ENCODE measurements at regions not wholly inside any gene's neighbourhood (a gene's known extent, or its start where the extent isn't known, plus 50 kb on each side); places are given as distances from the start of the nearest gene placed in this dataset.
"Not testable (repeated sequence)": the region's sequence is repeated elsewhere in the genome, so short reads cannot be mapped to it uniquely, and the experiment has no call there.

GRCh38 chr12:126966498-126966897 lies 1300.5 kb upstream of the TMEM132C start:
- H3K4me3 ChIP-seq (ENCODE audit: low read length in 3 of 3), result no peak overlapping the region
- H3K9ac ChIP-seq (ENCODE audit: low read length in 3 of 3), result no peak overlapping the region
- no peaks in the 10 kb centered on the region for H3K27me3 ChIP-seq (ENCODE audit: control insufficient read depth, insufficient read depth, low read length)
- H3K4me1 ChIP-seq (ENCODE audit: control insufficient read depth in 2 of 3, insufficient read depth in 2 of 3, low read depth in 1 of 3, low read length in 3 of 3), result no peaks in the 10 kb centered on the region
- no peak for DNase-seq
- no peak for FAIRE-seq
- no peaks in the 10 kb centered on the region for H3K9me3 ChIP-seq (ENCODE audit: control insufficient read depth in 2 of 3, insufficient read depth in 1 of 3, low read length in 3 of 3)
- H3K27ac ChIP-seq (ENCODE audit: low read depth in 2 of 2, low read length in 2 of 2), result no peak overlapping the region
- H3K36me3 ChIP-seq (ENCODE audit: control insufficient read depth in 2 of 3, insufficient read depth in 3 of 3, low read length in 3 of 3), result no peaks in the 10 kb centered on the region
- intact Hi-C loops (cut with DNase I), result no loop called here
- TF ChIP-seq, protein P1, sequence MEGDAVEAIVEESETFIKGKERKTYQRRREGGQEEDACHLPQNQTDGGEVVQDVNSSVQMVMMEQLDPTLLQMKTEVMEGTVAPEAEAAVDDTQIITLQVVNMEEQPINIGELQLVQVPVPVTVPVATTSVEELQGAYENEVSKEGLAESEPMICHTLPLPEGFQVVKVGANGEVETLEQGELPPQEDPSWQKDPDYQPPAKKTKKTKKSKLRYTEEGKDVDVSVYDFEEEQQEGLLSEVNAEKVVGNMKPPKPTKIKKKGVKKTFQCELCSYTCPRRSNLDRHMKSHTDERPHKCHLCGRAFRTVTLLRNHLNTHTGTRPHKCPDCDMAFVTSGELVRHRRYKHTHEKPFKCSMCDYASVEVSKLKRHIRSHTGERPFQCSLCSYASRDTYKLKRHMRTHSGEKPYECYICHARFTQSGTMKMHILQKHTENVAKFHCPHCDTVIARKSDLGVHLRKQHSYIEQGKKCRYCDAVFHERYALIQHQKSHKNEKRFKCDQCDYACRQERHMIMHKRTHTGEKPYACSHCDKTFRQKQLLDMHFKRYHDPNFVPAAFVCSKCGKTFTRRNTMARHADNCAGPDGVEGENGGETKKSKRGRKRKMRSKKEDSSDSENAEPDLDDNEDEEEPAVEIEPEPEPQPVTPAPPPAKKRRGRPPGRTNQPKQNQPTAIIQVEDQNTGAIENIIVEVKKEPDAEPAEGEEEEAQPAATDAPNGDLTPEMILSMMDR (IDR thresholded peaks at IDR 0.05; ENCODE audit: borderline replicate concordance, extremely low read depth, insufficient read depth), result no peak

DNA sequence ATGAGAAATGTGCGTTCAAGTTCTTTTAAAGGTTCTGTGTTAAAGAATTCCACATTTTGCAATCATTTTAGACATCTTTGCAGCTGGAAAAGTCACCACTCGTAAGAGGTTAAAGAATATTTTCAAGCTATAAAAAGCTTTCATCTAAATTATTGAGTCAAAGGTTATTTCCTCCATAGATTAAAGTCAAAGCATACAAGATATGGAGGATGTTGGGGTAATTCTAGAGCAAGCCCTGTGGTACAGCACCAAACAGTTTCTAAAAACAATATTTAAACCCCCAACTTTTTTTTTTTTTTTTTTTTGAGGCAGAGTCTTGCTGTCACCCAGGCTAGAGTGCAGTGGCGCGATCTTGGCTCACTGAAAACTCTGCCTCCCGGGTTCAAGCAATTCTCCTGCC lies 1299.8 kb upstream of the TMEM132C start:
- DNase-seq (no peak), FAIRE-seq (no peak)
- H3K27ac ChIP-seq (ENCODE audit: low read depth in 2 of 2, low read length in 2 of 2), result no peak overlapping the region
- TF ChIP-seq, protein P1 (IDR thresholded peaks at IDR 0.05; ENCODE audit: borderline replicate concordance, extremely low read depth, insufficient read depth), result no peak
- no peaks in the 10 kb centered on the region for H3K9me3 ChIP-seq (ENCODE audit: control insufficient read depth in 2 of 3, insufficient read depth in 1 of 3, low read length in 3 of 3)
- H3K4me3 ChIP-seq (ENCODE audit: low read length in 3 of 3), result no peak overlapping the region
- H3K4me1 ChIP-seq (ENCODE audit: control insufficient read depth in 2 of 3, insufficient read depth in 2 of 3, low read depth in 1 of 3, low read length in 3 of 3), result no peaks in the 10 kb centered on the region
- intact Hi-C loops (cut with DNase I), result no loop called here
- H3K27me3 ChIP-seq (ENCODE audit: control insufficient read depth, insufficient read depth, low read length), result no peaks in the 10 kb centered on the region
- no peak overlapping the region for H3K9ac ChIP-seq (ENCODE audit: low read length in 3 of 3)
- H3K36me3 ChIP-seq (ENCODE audit: control insufficient read depth in 2 of 3, insufficient read depth in 3 of 3, low read length in 3 of 3), result no peaks in the 10 kb centered on the region

DNA sequence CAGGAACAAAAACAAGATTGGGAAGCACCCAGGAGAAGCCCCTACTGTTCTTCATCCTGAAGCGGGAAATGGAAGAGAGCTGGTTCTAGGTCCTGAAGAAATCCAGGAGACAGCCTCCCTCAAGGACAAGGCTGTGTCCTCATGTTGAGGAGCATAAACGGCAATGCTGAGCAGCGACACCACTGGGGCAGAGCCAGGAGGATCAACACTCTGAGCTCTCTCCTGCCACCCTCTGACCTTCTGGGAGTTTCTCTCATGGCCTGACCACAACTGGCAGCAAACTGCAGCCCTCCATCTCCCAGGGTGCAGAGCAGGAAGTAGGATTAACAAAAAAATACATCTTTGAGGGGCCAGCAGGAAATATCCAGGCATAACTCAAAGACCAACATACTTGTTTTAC lies 1292.2 kb upstream of the TMEM132C start:
- Histone ChIP-seq H3K9ac (ENCODE audit: low read length in 3 of 3) (no peak overlapping the region), H3K27me3 (ENCODE audit: control insufficient read depth, insufficient read depth, low read length) (no peaks in the 10 kb centered on the region), H3K4me1 (ENCODE audit: control insufficient read depth in 2 of 3, insufficient read depth in 2 of 3, low read depth in 1 of 3, low read length in 3 of 3) (no peaks in the 10 kb centered on the region), H3K27ac (ENCODE audit: low read depth in 2 of 2, low read length in 2 of 2) (no peak overlapping the region), H3K4me3 (ENCODE audit: low read length in 3 of 3) (no peak overlapping the region), H3K36me3 (ENCODE audit: control insufficient read depth in 2 of 3, insufficient read depth in 3 of 3, low read length in 3 of 3) (no peaks in the 10 kb centered on the region), H3K9me3 (ENCODE audit: control insufficient read depth in 2 of 3, insufficient read depth in 1 of 3, low read length in 3 of 3) (no peaks in the 10 kb centered on the region)
- intact Hi-C loops (cut with DNase I), result no loop called here
- no peak for FAIRE-seq
- DNase-seq, result no peak
- TF ChIP-seq, protein P1 (IDR thresholded peaks at IDR 0.05; ENCODE audit: borderline replicate concordance, extremely low read depth, insufficient read depth), result no peak

DNA sequence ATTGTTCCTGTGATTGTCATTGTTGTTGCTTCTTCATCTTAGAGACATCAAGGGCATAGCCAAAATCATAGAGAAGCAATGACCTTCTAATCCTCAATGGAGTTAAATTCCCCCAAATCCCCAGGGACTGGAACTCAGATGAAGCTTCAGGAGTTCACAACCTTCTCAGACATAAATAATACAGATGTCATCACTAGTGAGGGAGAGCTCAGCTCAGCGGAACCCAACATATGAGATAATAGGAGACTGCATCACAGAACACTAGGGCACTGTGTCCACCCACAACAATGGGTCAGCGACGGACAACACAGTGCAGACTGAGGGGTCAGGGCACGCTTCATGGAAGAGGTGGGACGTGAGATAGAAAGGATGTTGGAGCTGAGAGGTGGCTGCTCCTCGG lies 1290.4 kb upstream of the TMEM132C start:
- no peak overlapping the region for H3K4me3 ChIP-seq (ENCODE audit: low read length in 3 of 3)
- no peak for FAIRE-seq
- no peak overlapping the region for H3K27ac ChIP-seq (ENCODE audit: low read depth in 2 of 2, low read length in 2 of 2)
- no peaks in the 10 kb centered on the region for H3K27me3 ChIP-seq (ENCODE audit: control insufficient read depth, insufficient read depth, low read length)
- TF ChIP-seq, protein P1 (IDR thresholded peaks at IDR 0.05; ENCODE audit: borderline replicate concordance, extremely low read depth, insufficient read depth), result no peak
- H3K9ac ChIP-seq (ENCODE audit: low read length in 3 of 3), result no peak overlapping the region
- no peaks in the 10 kb centered on the region for H3K9me3 ChIP-seq (ENCODE audit: control insufficient read depth in 2 of 3, insufficient read depth in 1 of 3, low read length in 3 of 3)
- no peaks in the 10 kb centered on the region for H3K36me3 ChIP-seq (ENCODE audit: control insufficient read depth in 2 of 3, insufficient read depth in 3 of 3, low read length in 3 of 3)
- H3K4me1 ChIP-seq (ENCODE audit: control insufficient read depth in 2 of 3, insufficient read depth in 2 of 3, low read depth in 1 of 3, low read length in 3 of 3), result no peaks in the 10 kb centered on the region
- intact Hi-C loops (cut with DNase I), result no loop called here
- no peak for DNase-seq

GRCh38 chr12:126979564-126979963 lies 1287.4 kb upstream of the TMEM132C start:
- FAIRE-seq; H3K9me3 ChIP-seq (ENCODE audit: control insufficient read depth in 2 of 3, insufficient read depth in 1 of 3, low read length in 3 of 3); H3K27me3 ChIP-seq (ENCODE audit: control insufficient read depth, insufficient read depth, low read length); H3K4me1 ChIP-seq (ENCODE audit: control insufficient read depth in 2 of 3, insufficient read depth in 2 of 3, low read depth in 1 of 3, low read length in 3 of 3); DNase-seq; H3K9ac ChIP-seq (ENCODE audit: low read length in 3 of 3); H3K36me3 ChIP-seq (ENCODE audit: control insufficient read depth in 2 of 3, insufficient read depth in 3 of 3, low read length in 3 of 3); intact Hi-C loops (cut with DNase I); H3K27ac ChIP-seq (ENCODE audit: low read depth in 2 of 2, low read length in 2 of 2); H3K4me3 ChIP-seq (ENCODE audit: low read length in 3 of 3): not testable (repeated sequence)
